SJCRH30 (cell line): ENCODE measurements at regions not wholly inside any gene's neighbourhood (a gene's known extent, or its start where the extent isn't known, plus 50 kb on each side); places are given as distances from the start of the nearest gene placed in this dataset.
"Not testable (repeated sequence)": the region's sequence is repeated elsewhere in the genome, so short reads cannot be mapped to it uniquely, and the experiment has no call there.

Experiments
- DNase-seq, 2 experiments: peaks; one replicate each; pipeline ENCODE4 v3.0.0-alpha.2; 2015 to 2020
- H3K27ac ChIP-seq: fragments of 250-450 bp; sonication (Bioruptor Pico); 2 replicates; pipeline ENCODE4 v1.5.1; 2020; ENCODE audit warnings: mild to moderate bottlenecking, moderate library complexity
- H3K27me3 ChIP-seq: fragments of 250-450 bp; sonication (Bioruptor Pico); 2 replicates; pipeline ENCODE4 v1.5.1; 2020; ENCODE audit warnings: mild to moderate bottlenecking, moderate library complexity
- H3K36me3 ChIP-seq: fragments of 250-450 bp; sonication (Bioruptor Pico); 2 replicates; pipeline ENCODE4 v1.5.1; 2020; ENCODE audit warnings: mild to moderate bottlenecking, moderate library complexity
- H3K4me1 ChIP-seq: fragments of 250-450 bp; sonication (Bioruptor Pico); 2 replicates; pipeline ENCODE4 v1.5.1; 2020; ENCODE audit warnings: mild to moderate bottlenecking, moderate library complexity
- H3K4me3 ChIP-seq: fragments of 250-450 bp; sonication (Bioruptor Pico); 2 replicates; pipeline ENCODE4 v1.5.1; 2020; ENCODE audit warnings: mild to moderate bottlenecking, moderate library complexity
- H3K9me3 ChIP-seq: fragments of 250-450 bp; sonication (Bioruptor Pico); replicated peaks from 2 replicates; pipeline ENCODE4 v1.5.1; 2020; ENCODE audit warnings: mild to moderate bottlenecking, moderate library complexity

- Histone ChIP-seq H3K27ac (no peak overlapping the region), H3K36me3 (no peaks in the 10 kb centered on the region), H3K27me3 (no peaks in the 10 kb centered on the region), H3K9me3 (no peaks in the 10 kb centered on the region), H3K4me1 (peaks cover 12% of the 10 kb centered on the region), H3K4me3 (no peak overlapping the region)
- no peak for DNase-seq
These were observed 93.8 kb upstream of the COPS8 start for GRCh38 chr2:236991874-236992273.

- no peak for DNase-seq
- Histone ChIP-seq H3K27me3 (no peaks in the 10 kb centered on the region), H3K4me3 (no peak overlapping the region), H3K36me3 (no peaks in the 10 kb centered on the region), H3K4me1 (peaks cover 12% of the 10 kb centered on the region), H3K9me3 (no peaks in the 10 kb centered on the region), H3K27ac (no peak overlapping the region)
These were observed 92.4 kb upstream of the COPS8 start for GRCh38 chr2:236993286-236993685.

GRCh38 chr2:236994361-236994760 lies 91.3 kb upstream of the COPS8 start:
- no peak overlapping the region for H3K27ac ChIP-seq
- H3K9me3 ChIP-seq, result no peaks in the 10 kb centered on the region
- no peaks in the 10 kb centered on the region for H3K36me3 ChIP-seq
- peaks cover 2% of the 10 kb centered on the region; the same call in 1 of the 2 replicates for H3K4me1 ChIP-seq
- DNase-seq, result no peak
- no peaks in the 10 kb centered on the region for H3K27me3 ChIP-seq
- no peak overlapping the region for H3K4me3 ChIP-seq

DNA sequence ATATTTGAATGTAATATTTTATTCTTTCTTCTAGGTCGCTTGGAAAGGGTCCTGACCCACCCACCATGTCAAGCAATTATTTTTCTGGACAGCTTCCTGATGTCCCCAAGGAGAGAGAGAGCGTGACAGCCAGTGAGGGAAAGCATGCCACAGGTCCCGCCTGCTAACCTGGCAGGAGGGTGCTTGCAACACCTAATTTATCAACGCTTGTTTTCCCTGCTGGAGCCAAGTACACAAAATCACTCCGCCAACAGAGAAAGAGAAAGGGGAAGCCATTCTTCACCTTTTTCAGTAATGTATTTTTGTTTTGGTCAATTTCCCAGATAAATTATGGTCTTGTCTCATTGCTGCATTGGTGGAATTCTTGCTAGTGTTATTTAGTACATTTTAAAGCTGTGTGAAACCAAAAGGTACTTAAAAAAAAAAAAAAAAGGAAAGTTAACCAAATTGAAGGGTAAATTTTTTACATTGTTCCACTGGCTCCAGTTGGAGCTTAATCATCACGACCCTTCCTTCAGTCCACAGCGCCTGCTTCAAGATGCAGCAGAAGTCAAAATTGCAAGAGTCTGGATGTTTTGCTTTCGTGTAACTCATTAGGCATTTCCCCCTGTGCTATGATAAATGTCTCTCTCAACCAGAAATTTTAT lies 88.5 kb upstream of the COPS8 start:
- Histone ChIP-seq H3K4me1 (no peaks in the 10 kb centered on the region), H3K9me3 (0 out of 2 replicates have a peak, but pooled peaks cover 2% of the 10 kb centered on the region), H3K36me3 (no peaks in the 10 kb centered on the region), H3K27me3 (no peaks in the 10 kb centered on the region), H3K27ac (no peak overlapping the region), H3K4me3 (no peak overlapping the region)
- no peak for DNase-seq

DNA sequence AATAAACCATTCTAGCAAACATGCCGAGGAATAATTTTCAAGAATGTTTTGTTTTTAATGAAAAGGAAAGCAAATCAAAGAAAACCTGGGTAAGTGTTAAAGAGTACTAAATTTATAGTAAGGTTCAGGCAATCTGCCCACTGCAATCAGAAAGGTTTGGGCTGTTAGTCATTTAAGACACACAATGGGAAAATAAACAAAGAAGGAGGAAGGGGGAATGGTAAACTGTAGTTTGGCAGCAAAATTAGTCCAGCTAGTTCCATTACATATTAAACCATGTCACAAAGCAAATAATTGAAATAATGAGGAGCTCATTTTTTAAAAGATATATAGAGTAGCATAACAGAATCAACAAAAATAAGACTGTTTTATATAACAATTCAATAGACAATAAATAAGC lies 87.5 kb upstream of the COPS8 start:
- H3K27ac ChIP-seq, result no peak overlapping the region
- H3K9me3 ChIP-seq, result 0 out of 2 replicates have a peak, but pooled peaks cover 2% of the 10 kb centered on the region
- H3K4me3 ChIP-seq, result no peak overlapping the region
- DNase-seq, result no peak
- no peaks in the 10 kb centered on the region for H3K36me3 ChIP-seq
- H3K27me3 ChIP-seq, result no peaks in the 10 kb centered on the region
- H3K4me1 ChIP-seq, result no peaks in the 10 kb centered on the region

DNA sequence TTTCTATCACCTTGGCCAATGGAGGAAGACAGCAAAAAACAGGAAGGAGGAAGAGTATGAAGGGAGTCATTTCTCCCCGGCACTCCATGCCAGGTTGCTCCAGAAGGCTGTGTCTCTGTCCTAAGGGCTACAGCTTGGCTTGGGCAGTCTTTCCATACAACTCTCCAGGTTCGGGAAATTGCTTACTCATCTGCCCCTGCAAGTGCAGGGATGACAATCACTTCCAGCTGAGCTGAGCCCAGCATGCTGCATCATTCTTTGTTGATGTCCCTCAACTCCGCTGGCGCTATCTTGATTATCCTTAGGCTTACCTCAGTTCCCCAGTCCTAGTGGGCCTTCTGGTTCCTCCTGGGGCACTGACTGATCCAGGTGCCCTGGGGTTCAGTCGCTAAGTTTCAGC lies 86.9 kb upstream of the COPS8 start:
- DNase-seq, result no peak
- H3K27me3 ChIP-seq, result no peaks in the 10 kb centered on the region
- H3K4me1 ChIP-seq, result no peaks in the 10 kb centered on the region
- H3K4me3 ChIP-seq, result no peak overlapping the region
- H3K9me3 ChIP-seq, result 0 out of 2 replicates have a peak, but pooled peaks cover 2% of the 10 kb centered on the region
- H3K27ac ChIP-seq, result no peak overlapping the region
- H3K36me3 ChIP-seq, result no peaks in the 10 kb centered on the region

- H3K27ac ChIP-seq, result no peak overlapping the region
- peaks cover 5% of the 10 kb centered on the region; the same call in 1 of the 2 replicates for H3K9me3 ChIP-seq
- H3K36me3 ChIP-seq, result no peaks in the 10 kb centered on the region
- H3K27me3 ChIP-seq, result no peaks in the 10 kb centered on the region
- no peak for DNase-seq
- no peak overlapping the region for H3K4me3 ChIP-seq
- no peaks in the 10 kb centered on the region for H3K4me1 ChIP-seq
These were observed 85.2 kb upstream of the COPS8 start for GRCh38 chr2:237000481-237000880.

DNA sequence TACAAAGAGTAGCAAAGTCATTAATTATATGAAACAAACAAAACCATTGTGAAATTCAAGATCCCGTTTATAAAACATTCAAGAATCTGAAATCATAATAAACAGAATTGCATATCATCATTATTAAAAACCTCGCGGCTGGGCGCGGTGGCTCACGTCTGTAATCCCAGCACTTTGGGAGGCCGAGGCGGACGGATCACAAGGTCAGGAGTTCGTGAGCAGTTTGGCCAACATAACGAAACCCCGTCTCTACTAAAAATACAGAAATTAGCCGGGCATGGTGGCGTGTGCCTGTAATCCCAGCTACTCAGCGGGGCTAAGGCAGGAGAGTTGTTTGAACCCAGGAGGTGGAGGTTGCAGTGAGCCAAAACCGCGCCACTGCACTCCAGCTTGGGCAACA lies 80.3 kb upstream of the COPS8 start:
- H3K36me3 ChIP-seq, H3K4me3 ChIP-seq, H3K9me3 ChIP-seq, H3K27ac ChIP-seq, H3K27me3 ChIP-seq, DNase-seq: not testable (repeated sequence)
- H3K4me1 ChIP-seq, result peaks cover 10% of the 10 kb centered on the region

DNA sequence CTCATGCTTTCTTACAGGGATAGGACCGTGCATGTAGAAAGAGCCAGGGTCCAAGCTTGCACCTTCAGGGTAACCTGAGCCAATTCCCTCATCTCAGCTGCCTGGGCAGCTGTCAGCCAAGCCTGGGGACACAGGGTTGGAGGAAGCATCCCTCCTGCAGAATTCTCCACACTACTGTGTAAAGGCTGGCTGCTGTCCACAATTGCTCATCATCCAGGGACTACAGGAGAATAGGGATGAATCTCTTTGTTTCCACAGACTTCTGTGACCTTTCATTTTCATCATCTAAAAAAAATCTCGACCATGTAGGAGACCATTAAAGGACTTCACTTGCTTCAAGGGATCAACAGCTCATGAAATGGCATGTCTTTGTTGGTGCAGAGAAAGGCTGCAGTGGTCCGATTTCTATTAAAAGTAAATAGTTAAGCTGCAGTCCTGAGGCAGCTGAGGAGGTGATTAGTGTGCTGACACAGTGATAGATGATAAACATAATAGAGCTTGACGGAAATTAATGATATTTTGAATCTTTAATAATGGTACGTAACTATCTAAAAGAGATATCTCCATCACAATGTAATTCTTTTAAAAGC lies 74.4 kb upstream of the COPS8 start:
- Histone ChIP-seq H3K36me3 (no peaks in the 10 kb centered on the region), H3K9me3 (peaks cover 2% of the 10 kb centered on the region; the same call in 1 of the 2 replicates), H3K27ac (no peak overlapping the region; the same call in 1 of the 2 replicates), H3K27me3 (no peaks in the 10 kb centered on the region), H3K4me3 (no peak overlapping the region), H3K4me1 (peaks cover 21% of the 10 kb centered on the region)
- peak; percentile 69 to 78 for DNase-seq

DNA sequence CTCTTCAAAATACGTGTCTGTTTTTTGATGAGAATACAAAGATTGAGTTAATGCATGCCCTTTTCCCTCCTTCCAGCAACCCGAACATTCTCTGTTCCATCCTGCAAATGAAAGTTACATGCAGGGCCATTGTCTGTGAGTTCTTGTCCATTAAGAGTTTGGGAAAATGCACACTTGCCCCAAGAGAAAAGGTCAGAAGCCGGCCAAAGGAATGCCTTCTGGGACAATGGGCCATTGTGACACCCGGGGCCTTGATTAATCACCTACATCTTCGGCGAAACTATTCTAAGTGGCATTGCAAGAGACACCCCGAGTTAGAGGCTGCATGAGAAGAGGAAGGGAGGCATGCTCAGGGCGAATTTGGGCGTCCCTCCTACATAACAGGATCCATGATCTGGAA lies 73.7 kb upstream of the COPS8 start:
- Histone ChIP-seq H3K27me3 (no peaks in the 10 kb centered on the region), H3K27ac (no peak overlapping the region)
- no peak for DNase-seq

GRCh38 chr2:237012577-237013267 lies 73.0 kb upstream of the COPS8 start:
- no peak for DNase-seq
- Histone ChIP-seq H3K4me1 (peaks cover 12% of the 10 kb centered on the region), H3K27me3 (no peaks in the 10 kb centered on the region), H3K36me3 (no peaks in the 10 kb centered on the region), H3K27ac (no peak overlapping the region), H3K9me3 (peaks cover 2% of the 10 kb centered on the region; the same call in 1 of the 2 replicates), H3K4me3 (no peak overlapping the region)

More for the DNA sequence above, 73.7 kb upstream of the COPS8 start:
- Histone ChIP-seq H3K4me3 (no peak overlapping the region), H3K36me3 (no peaks in the 10 kb centered on the region), H3K4me1 (peaks cover 14% of the 10 kb centered on the region), H3K9me3 (peaks cover 2% of the 10 kb centered on the region; the same call in 1 of the 2 replicates)

GRCh38 chr2:237016121-237016915 lies 69.4 kb upstream of the COPS8 start:
- Histone ChIP-seq H3K4me3 (no peak overlapping the region), H3K9me3 (peaks cover 2% of the 10 kb centered on the region), H3K4me1 (peaks cover 7% of the 10 kb centered on the region), H3K36me3 (no peaks in the 10 kb centered on the region), H3K27me3 (no peaks in the 10 kb centered on the region), H3K27ac (no peak overlapping the region)
- DNase-seq, result no peak

DNA sequence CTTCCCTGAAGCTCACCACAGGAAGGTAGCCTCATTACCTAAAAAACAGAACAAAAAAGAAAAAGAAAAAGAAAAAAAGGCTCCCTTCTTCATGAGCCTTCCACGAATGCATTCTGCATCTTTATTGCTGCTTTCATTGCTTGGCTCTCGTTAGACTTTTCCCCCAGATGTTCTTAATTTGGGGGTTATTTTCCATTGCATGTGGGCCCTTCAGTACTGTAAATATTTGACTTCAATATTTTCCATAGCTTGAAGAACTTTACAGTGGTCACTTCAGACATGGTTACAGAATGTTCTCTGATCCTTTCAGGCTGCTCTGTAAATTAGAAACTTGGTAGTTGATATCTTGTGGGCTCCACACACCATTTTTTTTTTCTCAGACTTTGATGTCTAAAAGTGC lies 65.6 kb upstream of the COPS8 start:
- no peak overlapping the region for H3K27ac ChIP-seq

GRCh38 chr2:237022533-237022932 lies 63.2 kb upstream of the COPS8 start:
- Histone ChIP-seq H3K36me3 (no peaks in the 10 kb centered on the region), H3K27me3 (no peaks in the 10 kb centered on the region), H3K4me3 (no peak overlapping the region), H3K27ac (no peak overlapping the region), H3K9me3 (peaks cover 6% of the 10 kb centered on the region), H3K4me1 (peaks cover 5% of the 10 kb centered on the region; the same call in 1 of the 2 replicates)
- DNase-seq, result no peak

More for the DNA sequence above, 65.6 kb upstream of the COPS8 start:
- peaks cover 9% of the 10 kb centered on the region for H3K9me3 ChIP-seq
- H3K27me3 ChIP-seq, result no peaks in the 10 kb centered on the region
- no peak overlapping the region for H3K4me3 ChIP-seq
- no peaks in the 10 kb centered on the region for H3K4me1 ChIP-seq
- H3K36me3 ChIP-seq, result no peaks in the 10 kb centered on the region
- DNase-seq, result no peak

GRCh38 chr2:237024255-237024654 lies 61.4 kb upstream of the COPS8 start:
- Histone ChIP-seq H3K4me1 (peaks cover 5% of the 10 kb centered on the region; the same call in 1 of the 2 replicates), H3K9me3 (peaks cover 6% of the 10 kb centered on the region), H3K36me3 (no peaks in the 10 kb centered on the region), H3K27ac (no peak overlapping the region), H3K27me3 (no peaks in the 10 kb centered on the region), H3K4me3 (no peak overlapping the region)
- DNase-seq, result no peak
